HEK293T (cell line): ENCODE measurements at regions not wholly inside any gene's neighbourhood (a gene's known extent, or its start where the extent isn't known, plus 50 kb on each side); places are given as distances from the start of the nearest gene placed in this dataset.

ENCODE experiments used
- ARNT ChIP-seq: fragments of 450-650 bp; IDR thresholded peaks from 2 replicates; pipeline ENCODE4 v1.6.1; 2017; ENCODE audit warnings: mild to moderate bottlenecking
- BHLHE40 ChIP-seq: fragments of 450-650 bp; IDR thresholded peaks from 2 replicates; pipeline ENCODE4 v1.6.1; 2016; ENCODE audit warnings: mild to moderate bottlenecking, moderate library complexity, borderline replicate concordance
- CTBP1 ChIP-seq: fragments of 450-650 bp; IDR thresholded peaks from 2 replicates; pipeline ENCODE4 v1.6.1; 2016; ENCODE audit warnings: borderline replicate concordance
- ELF4 ChIP-seq: fragments of 450-650 bp; IDR thresholded peaks from 2 replicates; pipeline ENCODE4 v1.6.1; 2017; ENCODE audit warnings: antibody characterized with exemption
- FOXK2 ChIP-seq: fragments of 450-650 bp; IDR thresholded peaks from 2 replicates; pipeline ENCODE4 v1.6.1; 2016; ENCODE audit warnings: mild to moderate bottlenecking
- FOXM1 ChIP-seq: fragments of 450-650 bp; IDR thresholded peaks from 2 replicates; pipeline ENCODE4 v1.6.1; 2017; ENCODE audit warnings: mild to moderate bottlenecking, borderline replicate concordance
- L3MBTL2 ChIP-seq: fragments of 450-650 bp; conservative IDR thresholded peaks from 2 replicates; pipeline ENCODE4 v1.6.1; 2016; ENCODE audit warnings: mild to moderate bottlenecking
- LEF1 ChIP-seq: fragments of 450-650 bp; IDR thresholded peaks from 2 replicates; pipeline ENCODE4 v1.6.1; 2017; ENCODE audit warnings: mild to moderate bottlenecking, borderline replicate concordance
- SP1 ChIP-seq: fragments of 450-650 bp; IDR thresholded peaks from 2 replicates; pipeline ENCODE4 v1.6.1; 2017
- SUZ12 ChIP-seq: fragments of 450-650 bp; IDR thresholded peaks from 2 replicates; pipeline ENCODE4 v1.6.1; 2016; ENCODE audit warnings: mild to moderate bottlenecking
- TARDBP ChIP-seq: fragments of 450-650 bp; IDR thresholded peaks from 2 replicates; pipeline ENCODE4 v1.6.1; 2016
- TF ChIP-seq, protein P1 (sequence below): fragments of 450-650 bp; IDR thresholded peaks from 2 replicates; pipeline ENCODE4 v1.6.1; 2016

DNA sequence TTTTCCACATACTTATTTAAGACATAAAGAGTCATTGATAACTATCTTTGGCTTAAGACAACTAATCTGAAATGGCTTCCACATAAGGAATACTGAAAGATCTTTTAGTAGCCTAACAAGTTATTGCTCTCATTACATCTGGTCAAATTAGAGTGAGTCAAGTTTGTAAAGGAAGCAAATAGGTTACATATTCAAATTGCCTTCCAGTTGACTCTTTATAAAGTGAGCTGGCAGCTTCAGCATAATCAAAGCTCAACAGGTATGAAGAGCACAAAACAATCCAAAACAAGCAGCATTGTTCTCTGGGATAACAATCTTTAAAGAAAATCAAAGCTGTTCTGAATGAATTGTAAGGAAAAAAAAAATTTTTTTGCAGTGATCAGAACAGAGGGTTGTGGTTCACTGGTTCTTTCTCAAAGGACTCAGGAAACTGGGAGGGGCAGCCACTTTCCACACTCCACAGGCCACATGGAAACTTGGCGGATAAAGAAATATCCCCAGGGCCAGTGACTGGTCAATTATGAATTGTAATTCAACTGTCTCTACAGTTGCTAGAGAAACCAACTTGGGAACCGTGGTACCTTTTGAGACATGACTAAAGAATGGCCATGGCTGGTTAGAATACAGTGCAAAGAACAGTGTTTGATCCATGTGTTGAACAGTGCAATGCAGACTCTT is 369.3 kb upstream of the KCNH7 start:
- TF ChIP-seq FOXM1 (no peak), BHLHE40 (no peak), L3MBTL2 (no peak), FOXK2 (no peak), LEF1 (no peak), SP1 (no peak), CTBP1 (no peak), SUZ12 (no peak), ELF4 (no peak), TARDBP (no peak), ARNT (no peak)
- TF ChIP-seq, protein P1, sequence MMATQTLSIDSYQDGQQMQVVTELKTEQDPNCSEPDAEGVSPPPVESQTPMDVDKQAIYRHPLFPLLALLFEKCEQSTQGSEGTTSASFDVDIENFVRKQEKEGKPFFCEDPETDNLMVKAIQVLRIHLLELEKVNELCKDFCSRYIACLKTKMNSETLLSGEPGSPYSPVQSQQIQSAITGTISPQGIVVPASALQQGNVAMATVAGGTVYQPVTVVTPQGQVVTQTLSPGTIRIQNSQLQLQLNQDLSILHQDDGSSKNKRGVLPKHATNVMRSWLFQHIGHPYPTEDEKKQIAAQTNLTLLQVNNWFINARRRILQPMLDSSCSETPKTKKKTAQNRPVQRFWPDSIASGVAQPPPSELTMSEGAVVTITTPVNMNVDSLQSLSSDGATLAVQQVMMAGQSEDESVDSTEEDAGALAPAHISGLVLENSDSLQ = no peak
